HG03064 (cell line): ENCODE measurements at regions not wholly inside any gene's neighbourhood (a gene's known extent, or its start where the extent isn't known, plus 50 kb on each side); places are given as distances from the start of the nearest gene placed in this dataset.
"Not testable (repeated sequence)": the region's sequence is repeated elsewhere in the genome, so short reads cannot be mapped to it uniquely, and the experiment has no call there.

Experiments
- ATAC-seq: cut with Tn5 transposase; IDR thresholded peaks from one replicate; pipeline ENCODE4 v1.9.1; 2021; ENCODE audit warnings: low read depth; ENCODE audit not compliant: unreplicated experiment

- no peak for ATAC-seq
Observed at GRCh38 chr16:79379095-79379494, 221.4 kb downstream of the MAF start.

- not testable (repeated sequence) for ATAC-seq
Observed at GRCh38 chr16:79377082-79377481, 223.5 kb downstream of the MAF start.

- ATAC-seq = no peak
Observed at GRCh38 chr16:79375351-79375750, 225.2 kb downstream of the MAF start.

- ATAC-seq = no peak
Observed at GRCh38 chr16:79372503-79373184, 227.9 kb downstream of the MAF start.

GRCh38 chr16:79370736-79371135, 229.8 kb downstream of the MAF start:
- no peak for ATAC-seq

- ATAC-seq = no peak
Observed at GRCh38 chr16:79369796-79370195, 230.7 kb downstream of the MAF start.

- no peak for ATAC-seq
Observed at GRCh38 chr16:79367822-79368221, 232.7 kb downstream of the MAF start.

- no peak for ATAC-seq
Observed at GRCh38 chr16:79366635-79367034, 233.9 kb downstream of the MAF start.

GRCh38 chr16:79365702-79366101, 234.8 kb downstream of the MAF start:
- no peak for ATAC-seq

GRCh38 chr16:79363484-79363883, 237.1 kb downstream of the MAF start:
- no peak for ATAC-seq

- ATAC-seq = no peak
Observed at GRCh38 chr16:79363035-79363434, 237.5 kb downstream of the MAF start.

GRCh38 chr16:79362300-79362970, 238.1 kb downstream of the MAF start:
- no peak for ATAC-seq

- no peak for ATAC-seq
Observed at GRCh38 chr16:79361132-79361751, 239.3 kb downstream of the MAF start.

GRCh38 chr16:79360267-79360666, 240.3 kb downstream of the MAF start:
- ATAC-seq = no peak

- no peak for ATAC-seq
Observed at GRCh38 chr16:79359082-79359481, 241.5 kb downstream of the MAF start.

GRCh38 chr16:79358188-79358587, 242.3 kb downstream of the MAF start:
- ATAC-seq = no peak

- ATAC-seq = no peak
Observed at GRCh38 chr16:79355600-79356358, 244.8 kb downstream of the MAF start.

GRCh38 chr16:79351927-79352326, 248.6 kb downstream of the MAF start:
- no peak for ATAC-seq

- ATAC-seq = no peak
Observed at GRCh38 chr16:79349803-79350202, 250.7 kb downstream of the MAF start.

GRCh38 chr16:79348521-79349306, 251.8 kb downstream of the MAF start:
- ATAC-seq = no peak
